GM21825 (cell line): ENCODE measurements at regions not wholly inside any gene's neighbourhood (a gene's known extent, or its start where the extent isn't known, plus 50 kb on each side); places are given as distances from the start of the nearest gene placed in this dataset.

Experiments
- ATAC-seq: cut with Tn5 transposase; IDR thresholded peaks from one replicate; pipeline ENCODE4 v1.9.1; 2021; ENCODE audit warnings: mild to moderate bottlenecking, moderate library complexity; ENCODE audit not compliant: unreplicated experiment

- ATAC-seq, result no peak
Observed at GRCh38 chr13:107231944-107232343, 664.0 kb upstream of the ARGLU1 start.

GRCh38 chr13:107223867-107224266 is 655.9 kb upstream of the ARGLU1 start:
- ATAC-seq, result no peak

- no peak for ATAC-seq
Observed at GRCh38 chr13:107222597-107222996, 654.7 kb upstream of the ARGLU1 start.

GRCh38 chr13:107220245-107220644 is 652.3 kb upstream of the ARGLU1 start:
- no peak for ATAC-seq

GRCh38 chr13:107217251-107217650 is 649.3 kb upstream of the ARGLU1 start:
- ATAC-seq, result no peak

GRCh38 chr13:107216046-107216755 is 648.3 kb upstream of the ARGLU1 start:
- ATAC-seq, result no peak

- ATAC-seq, result peak; percentile 97
Observed at GRCh38 chr13:107211073-107211472, 643.1 kb upstream of the ARGLU1 start.

GRCh38 chr13:107210723-107211030 is 642.7 kb upstream of the ARGLU1 start:
- no peak for ATAC-seq

GRCh38 chr13:107209824-107210722 is 642.1 kb upstream of the ARGLU1 start:
- ATAC-seq, result no peak

- no peak for ATAC-seq
Observed at GRCh38 chr13:107208889-107209288, 641.0 kb upstream of the ARGLU1 start.

- peak; percentile 98 for ATAC-seq
Observed at GRCh38 chr13:107205318-107206104, 637.6 kb upstream of the ARGLU1 start.

GRCh38 chr13:107203146-107203847 is 635.4 kb upstream of the ARGLU1 start:
- peak; percentile 51 for ATAC-seq

GRCh38 chr13:107202371-107203023 is 634.6 kb upstream of the ARGLU1 start:
- no peak for ATAC-seq

GRCh38 chr13:107200491-107200890 is 632.6 kb upstream of the ARGLU1 start:
- ATAC-seq, result no peak

GRCh38 chr13:107192289-107192688 is 624.4 kb upstream of the ARGLU1 start:
- ATAC-seq, result no peak

- no peak for ATAC-seq
Observed at GRCh38 chr13:107190065-107190464, 622.1 kb upstream of the ARGLU1 start.

GRCh38 chr13:107185889-107186288 is 618.0 kb upstream of the ARGLU1 start:
- ATAC-seq, result no peak

- ATAC-seq, result no peak
Observed at GRCh38 chr13:107170270-107170931, 602.5 kb upstream of the ARGLU1 start.

GRCh38 chr13:107157271-107157670 is 589.3 kb upstream of the ARGLU1 start:
- no peak for ATAC-seq

GRCh38 chr13:107144432-107144831 is 576.5 kb upstream of the ARGLU1 start:
- ATAC-seq, result no peak
